ENCODE measurements at regions not wholly inside any gene's neighbourhood (a gene's known extent, or its start where the extent isn't known, plus 50 kb on each side); places are given as distances from the start of the nearest gene placed in this dataset.

GRCh38 chr2:180698668-180699067, 281.7 kb upstream of the UBE2E3 start:
- no peak for TF ChIP-seq CTCF (IDR thresholded peaks at IDR 0.05)
- no peak for TF ChIP-seq POLR2A (IDR thresholded peaks at IDR 0.05)

Data from Peyer's patch (tissue), 4 donors.